AG04449 (cell line): ENCODE measurements at regions not wholly inside any gene's neighbourhood (a gene's known extent, or its start where the extent isn't known, plus 50 kb on each side); places are given as distances from the start of the nearest gene placed in this dataset.

ENCODE experiments used
- CTCF ChIA-PET: fragments of 350-600 bp; formaldehyde crosslinking; extraction: SDS; loops from one replicate; lab custom pipeline; 2021; ENCODE audit warnings: antibody characterized with exemption; lab: Yijun Ruan, JAX
- POLR2A ChIA-PET: fragments of 400-600, 350-600 bp; formaldehyde crosslinking; extraction: SDS; loops from one replicate; lab custom pipeline; 2020; ENCODE audit warnings: antibody characterized with exemption, inconsistent platforms; lab: Yijun Ruan, JAX
- DNase-seq: peaks from one replicate; pipeline ENCODE4 v3.0.0-alpha.2; 2010; ENCODE audit warnings: low read depth, low spot score
- H3K4me3 ChIP-seq: 2 replicates; pipeline ENCODE4 v1.5.1; 2011; ENCODE audit warnings: low read depth, mild to moderate bottlenecking, control low read depth, low read length
- CTCF ChIP-seq: IDR thresholded peaks from one replicate; pipeline ENCODE4 v1.5.1; 2011; ENCODE audit warnings: mild to moderate bottlenecking, moderate library complexity, low read length, control low read depth, inconsistent platforms; ENCODE audit not compliant: insufficient read depth; ENCODE audit errors: missing control alignments

GRCh38 chr13:107742544-107742943 lies 472.8 kb downstream of the LIG4 start:
- POLR2A ChIA-PET: no interaction called here
- TF ChIP-seq CTCF: no peak
- CTCF ChIA-PET: no interaction called here
- H3K4me3 ChIP-seq: no peak overlapping the region
- DNase-seq: no peak

- H3K4me3 ChIP-seq: no peak overlapping the region
- TF ChIP-seq CTCF: no peak
- no peak for DNase-seq
- POLR2A ChIA-PET: no interaction called here
- CTCF ChIA-PET: no interaction called here
These were observed 477.3 kb downstream of the LIG4 start for GRCh38 chr13:107738004-107738403.

GRCh38 chr13:107736731-107737130 lies 478.6 kb downstream of the LIG4 start:
- ChIA-PET CTCF (no interaction called here), POLR2A (no interaction called here)
- no peak for TF ChIP-seq CTCF
- no peak for DNase-seq
- H3K4me3 ChIP-seq: no peak overlapping the region

GRCh38 chr13:107736170-107736569 lies 479.2 kb downstream of the LIG4 start:
- CTCF ChIA-PET: no interaction called here
- H3K4me3 ChIP-seq: no peak overlapping the region
- POLR2A ChIA-PET: no interaction called here
- no peak for DNase-seq
- TF ChIP-seq CTCF: no peak

GRCh38 chr13:107734891-107735625 lies 480.3 kb downstream of the LIG4 start:
- no peak overlapping the region for H3K4me3 ChIP-seq
- CTCF ChIA-PET: no interaction called here
- no peak for TF ChIP-seq CTCF
- POLR2A ChIA-PET: no interaction called here
- no peak for DNase-seq

- no peak for TF ChIP-seq CTCF
- POLR2A ChIA-PET: no interaction called here
- CTCF ChIA-PET: no interaction called here
- H3K4me3 ChIP-seq: no peak overlapping the region
- no peak for DNase-seq
These were observed 482.1 kb downstream of the LIG4 start for GRCh38 chr13:107733276-107733675.
